Activated CD8-positive, alpha-beta memory T cell treated with anti-CD3 and anti-CD28 coated beads for 24 hours (primary cell): ENCODE measurements at regions not wholly inside any gene's neighbourhood (a gene's known extent, or its start where the extent isn't known, plus 50 kb on each side); places are given as distances from the start of the nearest gene placed in this dataset.

Experiments used
- DNase-seq: peaks from one replicate; pipeline ENCODE4 v3.0.0-alpha.2; 2020

DNA sequence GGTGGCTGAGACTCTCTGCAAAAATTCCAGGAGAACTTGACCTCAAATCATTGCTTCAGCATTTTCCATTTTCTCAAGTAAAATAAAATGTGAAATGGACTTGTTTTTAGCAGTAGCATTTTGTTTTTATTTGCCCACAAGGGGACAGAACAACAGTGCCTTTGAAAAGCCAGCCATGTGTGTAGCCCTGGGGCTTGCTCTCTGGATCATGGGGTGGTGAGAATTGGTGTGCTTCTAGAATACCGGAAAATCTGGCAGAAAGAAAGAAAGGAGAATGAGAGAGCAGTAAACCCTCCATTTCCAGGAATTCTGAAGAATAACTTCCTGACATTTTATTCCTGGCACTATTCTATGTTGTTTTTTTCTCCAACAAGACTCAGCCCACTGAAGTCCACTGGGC, 254.7 kb upstream of the MOCS1 start:
- DNase-seq, result no peak

- DNase-seq, result peak; percentile 26
Observed at GRCh38 chr6:40187535-40188144, 253.4 kb upstream of the MOCS1 start.

- peak; percentile 26 for DNase-seq
Observed at GRCh38 chr6:40185486-40185885, 251.2 kb upstream of the MOCS1 start.

DNA sequence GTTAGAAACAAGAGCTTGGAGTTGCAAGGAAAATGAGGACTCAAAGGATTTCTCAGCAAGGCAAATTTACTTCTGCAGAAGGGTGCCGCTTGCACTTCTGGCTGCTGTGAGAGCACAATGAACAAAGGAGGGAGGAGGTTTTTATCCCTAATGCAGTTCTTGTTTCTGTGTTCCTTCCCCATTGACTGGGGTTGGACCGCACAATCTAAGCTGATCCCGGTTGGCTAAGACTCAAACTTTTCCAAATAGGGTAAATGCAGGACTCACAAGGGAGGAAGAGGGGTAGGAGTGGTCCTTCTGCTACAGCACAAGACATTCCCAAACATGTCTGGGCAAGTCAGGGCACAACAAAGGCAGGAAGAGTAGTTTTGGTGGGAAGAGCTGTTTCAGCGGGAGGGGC, 249.6 kb upstream of the MOCS1 start:
- DNase-seq, result peak; percentile 1

DNA sequence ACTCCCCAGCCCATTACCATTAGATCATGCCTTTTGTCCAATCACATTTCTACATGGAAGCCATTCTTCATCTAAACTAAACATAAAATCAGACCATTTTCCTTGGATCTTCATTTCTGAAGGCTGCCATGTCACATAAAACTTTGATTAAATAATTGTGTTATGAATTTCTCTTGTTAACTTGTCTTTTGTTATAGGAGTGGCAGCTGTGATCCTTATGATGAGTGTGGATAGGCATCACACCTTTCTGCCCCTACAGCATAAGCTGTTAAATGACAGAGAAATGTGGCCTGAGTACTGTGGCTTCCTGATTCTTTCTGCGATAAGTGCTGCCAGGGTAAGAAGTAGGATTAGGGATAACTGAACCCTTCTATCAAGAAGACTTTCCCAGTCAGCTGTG, 247.1 kb upstream of the MOCS1 start:
- DNase-seq, result no peak

DNA sequence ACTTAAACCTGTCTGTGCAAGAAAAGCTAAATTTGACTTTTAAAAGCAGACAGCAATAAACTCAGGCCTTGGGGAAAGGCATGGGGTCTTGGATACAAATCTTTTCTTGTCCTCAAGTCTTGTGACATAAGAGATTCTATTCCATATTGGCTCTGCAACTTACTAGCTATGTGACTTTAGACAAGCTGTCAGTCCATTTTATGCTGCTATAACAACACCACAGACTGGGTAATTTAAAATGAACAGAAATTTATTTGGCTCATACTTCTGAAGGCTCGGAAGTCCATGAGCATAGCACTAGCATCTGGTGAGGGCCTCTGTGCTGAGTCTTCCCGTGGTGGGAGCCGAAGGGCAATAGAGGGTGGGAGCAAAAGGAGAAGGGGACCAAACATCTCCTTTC, 246.0 kb upstream of the MOCS1 start:
- no peak for DNase-seq

DNA sequence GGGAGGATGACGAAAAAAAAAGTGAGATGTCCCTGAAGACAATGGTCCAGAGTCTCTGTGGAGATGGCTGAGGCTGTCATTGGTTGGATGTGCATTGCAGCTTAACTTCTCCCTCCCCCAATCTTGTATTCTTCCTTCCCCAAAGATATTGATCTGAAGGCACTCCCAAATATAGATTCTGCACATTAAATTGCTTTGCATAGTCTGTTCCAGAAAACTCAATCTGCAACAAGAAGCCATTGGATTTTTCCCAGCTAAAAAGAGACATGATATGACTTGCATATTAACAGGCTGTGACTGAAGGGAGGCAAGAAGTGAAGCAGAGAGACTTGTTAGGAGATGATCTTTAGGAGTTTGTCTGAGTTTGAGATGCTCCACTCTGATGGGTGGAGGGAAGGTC, 245.2 kb upstream of the MOCS1 start:
- no peak for DNase-seq

DNA sequence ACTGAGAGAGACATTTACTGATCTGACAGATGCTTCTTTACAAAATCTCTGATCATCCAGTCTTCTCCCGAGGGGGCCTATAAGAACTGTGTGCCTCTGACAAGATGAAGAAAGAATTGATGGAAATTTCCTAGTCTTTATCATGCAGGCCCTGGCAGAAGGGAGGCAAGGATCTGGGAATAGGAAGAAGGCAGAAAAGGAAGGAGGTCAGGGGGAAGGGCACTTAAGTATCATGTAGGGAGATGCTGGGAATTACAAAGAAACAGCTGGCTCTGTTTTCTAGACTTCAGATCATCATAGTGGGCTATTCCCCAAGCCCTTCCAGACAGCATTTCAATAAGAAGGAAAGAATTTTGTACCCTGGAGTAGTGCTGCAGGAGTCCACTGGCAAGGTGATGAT, 243.3 kb upstream of the MOCS1 start:
- DNase-seq, result no peak

- no peak for DNase-seq
Observed at GRCh38 chr6:40176152-40176551, 241.9 kb upstream of the MOCS1 start.

DNA sequence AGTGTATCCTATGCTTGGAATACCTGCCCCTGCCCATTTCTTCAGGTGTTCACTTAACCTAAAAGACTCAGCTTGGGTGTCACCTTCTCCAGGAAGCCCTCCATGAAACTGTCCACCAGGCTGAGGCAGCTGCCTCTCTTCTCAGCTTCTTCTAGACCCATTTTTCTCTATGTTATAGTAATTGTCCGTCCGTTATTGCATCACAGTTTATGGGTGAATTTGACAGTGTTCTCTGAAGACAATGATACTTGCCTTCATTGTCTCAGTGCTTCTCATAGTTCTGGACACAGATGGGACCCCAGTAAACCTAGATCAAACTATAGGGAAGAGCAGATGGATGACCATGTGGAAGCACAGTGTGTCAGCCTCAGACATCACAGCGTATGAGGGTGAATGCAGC, 238.0 kb upstream of the MOCS1 start:
- DNase-seq, result no peak

DNA sequence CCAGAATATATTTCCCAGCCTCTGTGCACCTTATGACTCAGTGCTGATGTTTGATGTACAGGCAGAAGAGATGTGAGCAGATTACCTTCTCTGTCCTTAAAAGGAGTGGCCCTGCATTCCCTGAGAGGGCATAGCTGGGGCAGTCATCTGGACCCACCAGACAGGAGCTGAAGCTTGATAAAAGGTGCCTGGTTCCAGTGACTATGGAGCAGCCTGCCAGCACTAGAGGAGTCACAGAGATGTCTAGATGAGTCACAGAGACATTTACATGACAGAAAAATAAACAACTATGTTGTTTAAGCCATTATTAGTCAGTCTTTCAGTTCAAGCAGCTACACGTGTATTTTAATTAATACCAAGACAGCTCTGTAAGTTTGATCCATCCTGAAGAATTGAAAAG, 237.1 kb upstream of the MOCS1 start:
- DNase-seq, result no peak

DNA sequence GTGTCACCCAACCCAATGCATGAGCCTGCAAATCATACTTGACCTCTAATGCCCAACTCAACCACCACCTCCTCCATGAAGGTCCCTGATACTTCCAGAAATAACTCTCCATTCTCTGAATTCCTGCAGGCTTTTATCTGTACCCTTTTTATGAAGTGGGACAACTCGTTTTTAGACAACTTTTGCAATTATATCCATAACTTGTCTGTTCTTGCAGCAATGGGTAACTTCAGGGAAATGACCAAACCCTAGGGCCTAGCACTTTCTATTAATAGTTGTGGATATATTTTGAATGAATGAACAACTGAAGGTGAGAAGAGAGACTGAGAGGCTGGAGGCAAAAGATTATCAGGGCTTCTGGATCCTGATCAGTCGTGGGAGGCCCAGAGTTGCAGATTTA, 236.6 kb upstream of the MOCS1 start:
- DNase-seq, result no peak

- no peak for DNase-seq
Observed at GRCh38 chr6:40169878-40170277, 235.6 kb upstream of the MOCS1 start.

- no peak for DNase-seq
Observed at GRCh38 chr6:40166963-40167362, 232.7 kb upstream of the MOCS1 start.

DNA sequence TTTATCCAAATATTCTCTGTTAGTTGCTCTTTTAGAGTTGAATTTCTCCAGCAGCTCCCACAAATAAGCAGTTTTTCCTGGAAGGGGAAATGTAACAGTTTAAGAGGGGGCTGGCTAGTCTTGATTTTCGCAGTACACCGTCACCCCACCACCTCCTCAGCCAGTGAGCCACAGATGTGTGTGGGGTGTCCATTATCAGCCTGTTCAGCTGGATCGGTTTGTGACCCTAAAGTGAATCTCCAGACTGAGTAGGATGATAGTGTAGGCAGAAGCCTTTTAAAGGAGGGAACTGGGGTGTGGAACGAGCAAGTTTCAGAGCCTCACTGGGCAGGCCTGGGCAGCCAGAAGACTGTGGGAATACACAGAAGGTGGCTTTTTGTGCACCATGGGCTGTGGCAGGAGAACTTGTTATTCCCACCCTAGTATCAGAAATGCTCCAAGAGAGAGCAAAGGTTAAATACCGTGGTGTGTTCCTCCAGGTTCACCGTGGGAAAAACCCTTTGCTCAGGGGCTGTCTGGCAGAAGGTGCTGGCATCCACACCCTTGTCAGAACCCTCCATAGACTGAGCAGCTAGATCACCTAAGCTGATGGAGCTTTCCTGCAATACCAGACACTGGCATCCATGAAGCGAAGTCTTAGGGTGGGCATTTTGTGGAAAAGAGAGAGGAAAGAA, 230.9 kb upstream of the MOCS1 start:
- DNase-seq, result no peak

DNA sequence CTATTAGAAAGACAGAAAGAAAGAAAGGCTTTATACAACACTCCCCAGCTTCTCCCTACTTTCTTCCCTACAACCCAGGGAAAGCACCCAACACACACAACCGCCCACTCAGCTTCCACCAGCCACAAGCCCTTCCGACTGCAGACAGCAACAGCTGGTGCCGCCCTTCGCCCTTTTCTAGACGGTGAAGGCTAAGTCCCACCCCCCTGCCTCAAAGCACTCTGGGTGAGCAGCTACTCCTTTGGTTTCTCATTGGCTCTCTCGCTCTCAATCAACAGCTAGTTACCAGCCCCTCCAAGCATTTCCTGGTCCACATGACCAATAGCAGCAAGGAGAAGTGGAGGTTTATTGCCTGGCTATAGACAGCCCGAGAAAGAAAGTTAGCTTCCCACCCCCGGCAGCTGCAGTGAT, 230.1 kb upstream of the MOCS1 start:
- no peak for DNase-seq

DNA sequence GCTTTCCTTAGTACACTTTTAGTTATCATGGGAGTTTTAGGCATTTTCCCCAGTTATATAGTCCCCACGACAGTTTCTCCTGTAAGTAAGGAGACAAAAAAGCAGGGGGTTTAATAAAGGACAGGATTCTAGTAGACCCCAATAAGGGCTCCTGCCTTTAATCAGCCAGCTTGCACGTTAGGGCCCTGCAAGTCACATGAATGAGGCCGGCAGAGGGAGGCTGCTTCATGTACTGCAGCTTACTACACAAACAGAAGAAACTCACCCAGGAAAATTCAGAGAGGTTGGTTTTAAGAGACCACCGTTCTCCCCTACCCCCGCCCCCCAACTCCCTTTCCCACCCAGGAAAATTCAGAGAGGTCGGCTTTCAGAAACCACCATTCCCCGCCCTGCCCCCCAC, 229.7 kb upstream of the MOCS1 start:
- DNase-seq, result no peak

DNA sequence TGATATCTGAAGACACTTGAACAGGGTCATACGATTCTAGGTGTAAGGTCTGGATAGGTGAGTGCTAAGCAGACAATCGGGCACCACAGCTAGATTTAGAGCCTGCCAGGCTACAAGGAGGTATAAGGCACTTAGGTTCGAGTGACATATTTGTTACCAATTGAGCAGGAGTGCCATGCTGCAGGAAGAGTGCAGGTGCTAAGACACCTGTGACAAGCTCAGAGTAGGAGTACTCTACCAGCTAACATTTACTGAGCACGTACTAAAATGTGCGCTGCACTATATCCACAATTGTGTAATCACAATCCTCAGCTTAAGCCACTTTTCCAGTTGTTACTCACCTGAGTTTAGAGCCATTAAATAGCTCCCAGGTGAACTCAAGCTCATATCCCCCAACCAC, 227.8 kb upstream of the MOCS1 start:
- DNase-seq, result no peak

DNA sequence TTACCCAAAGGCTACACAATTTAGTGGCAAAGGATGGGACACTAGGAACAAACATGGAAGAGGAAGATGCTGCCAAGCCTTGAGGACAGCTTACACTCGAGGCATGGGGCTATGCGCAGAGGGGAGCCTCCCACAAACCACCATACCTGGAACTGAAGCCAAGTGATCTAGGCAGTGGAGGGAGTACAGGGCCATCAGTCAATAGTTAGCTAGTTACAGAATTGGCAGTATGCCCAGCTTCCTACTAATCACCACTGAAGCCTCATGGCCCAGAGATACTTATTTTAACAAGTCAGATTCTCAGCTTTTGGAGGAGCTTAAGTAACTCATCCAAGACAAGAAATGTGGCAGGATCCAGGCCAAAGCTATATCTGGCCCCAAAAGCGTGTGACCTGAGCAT, 226.6 kb upstream of the MOCS1 start:
- DNase-seq, result no peak

DNA sequence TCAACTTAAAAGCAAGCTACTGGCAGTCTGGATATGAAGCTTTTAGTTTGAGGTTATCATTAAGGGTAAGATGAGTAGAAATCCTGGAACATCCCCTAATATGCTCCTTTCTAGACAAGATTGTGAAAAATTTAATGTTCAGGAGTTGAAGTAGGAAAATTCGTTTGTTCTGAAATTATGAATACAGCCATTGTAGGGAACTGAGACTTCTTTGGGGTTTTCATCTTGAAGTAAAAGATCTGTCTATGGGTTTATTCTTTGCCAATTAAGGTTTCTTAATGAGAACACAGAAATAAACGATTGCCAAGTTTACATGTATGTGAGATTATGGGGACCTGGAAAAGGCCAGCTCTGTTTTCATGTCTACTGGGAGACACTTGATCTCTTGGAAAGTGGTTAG, 225.6 kb upstream of the MOCS1 start:
- no peak for DNase-seq

DNA sequence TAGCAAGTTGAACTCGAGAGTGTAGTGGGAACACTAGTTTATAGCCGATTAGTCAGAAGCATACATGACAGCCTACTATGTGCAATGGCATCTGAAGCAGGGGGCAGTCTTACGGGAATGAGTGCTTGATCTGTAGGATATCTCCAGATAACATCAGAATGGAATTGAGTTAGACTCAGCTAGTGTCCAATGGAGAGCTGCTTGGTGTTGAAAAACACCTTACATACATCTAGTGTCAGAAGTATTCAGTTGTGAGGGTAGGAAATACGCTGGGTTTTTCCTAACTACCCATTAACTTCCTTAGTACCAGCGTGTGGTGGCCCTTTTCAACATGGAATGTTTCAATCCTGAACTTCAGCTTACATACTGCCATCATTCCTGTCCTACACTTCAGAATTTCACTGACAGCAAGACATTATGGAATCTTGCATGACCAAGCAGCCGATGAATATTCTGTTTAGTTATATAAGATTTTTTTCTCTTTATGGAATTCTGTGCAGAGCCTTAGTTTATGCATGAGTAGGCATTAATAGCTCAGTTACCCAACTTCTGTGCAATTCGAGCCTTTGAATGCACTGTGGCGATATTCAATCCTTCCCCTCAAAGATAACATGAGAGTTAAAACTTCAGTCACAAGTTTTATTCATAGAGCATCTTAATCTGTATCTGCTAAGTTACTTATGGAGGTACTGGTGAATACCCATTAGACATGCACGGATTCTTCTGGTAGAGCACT, 218.6 kb upstream of the MOCS1 start:
- DNase-seq, result no peak

- DNase-seq, result no peak
Observed at GRCh38 chr6:40152196-40152595, 217.9 kb upstream of the MOCS1 start.

GRCh38 chr6:40148882-40149573, 214.8 kb upstream of the MOCS1 start:
- DNase-seq, result no peak

DNA sequence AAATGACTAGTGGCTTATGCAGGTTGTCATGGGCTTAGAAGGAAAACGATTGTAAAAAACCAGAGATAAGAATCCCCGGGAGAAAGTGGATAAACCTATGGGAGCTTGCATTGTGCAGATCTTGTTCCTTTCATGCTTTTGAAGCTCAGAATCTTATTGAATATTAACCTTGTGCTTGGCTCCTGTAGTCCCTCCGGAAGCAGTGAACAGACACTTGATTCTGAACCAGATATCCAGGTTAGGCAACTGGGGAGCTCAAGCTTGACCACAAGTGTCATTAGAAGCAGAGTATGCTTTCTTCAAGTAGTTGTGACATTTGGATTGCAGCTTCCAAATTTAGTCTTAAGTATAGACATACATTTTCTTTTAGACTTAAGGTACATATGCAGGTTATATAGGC, 212.6 kb upstream of the MOCS1 start:
- no peak for DNase-seq
